A673 (cell line): ENCODE measurements at regions not wholly inside any gene's neighbourhood (a gene's known extent, or its start where the extent isn't known, plus 50 kb on each side); places are given as distances from the start of the nearest gene placed in this dataset.

Experiments used
- EZH2 ChIP-seq: fragments of 200-600 bp; sonication (generic); IDR thresholded peaks from 2 replicates; pipeline ENCODE4 v1.6.1; 2017; ENCODE audit warnings: borderline replicate concordance, low read depth, mild to moderate bottlenecking, mixed read lengths, antibody characterized with exemption, low read length; ENCODE audit not compliant: poor library complexity, severe bottlenecking
- TF ChIP-seq, protein P1 (sequence below): fragments of 300-800, 200-600 bp; sonication (generic); conservative IDR thresholded peaks from 2 replicates; pipeline ENCODE4 v1.5.1; 2017; ENCODE audit warnings: low read depth, mild to moderate bottlenecking, antibody characterized with exemption, low read length, moderate library complexity, mixed read lengths

GRCh38 chr15:92753591-92753990, 98.0 kb upstream of the FAM174B start:
- TF ChIP-seq, protein P1, sequence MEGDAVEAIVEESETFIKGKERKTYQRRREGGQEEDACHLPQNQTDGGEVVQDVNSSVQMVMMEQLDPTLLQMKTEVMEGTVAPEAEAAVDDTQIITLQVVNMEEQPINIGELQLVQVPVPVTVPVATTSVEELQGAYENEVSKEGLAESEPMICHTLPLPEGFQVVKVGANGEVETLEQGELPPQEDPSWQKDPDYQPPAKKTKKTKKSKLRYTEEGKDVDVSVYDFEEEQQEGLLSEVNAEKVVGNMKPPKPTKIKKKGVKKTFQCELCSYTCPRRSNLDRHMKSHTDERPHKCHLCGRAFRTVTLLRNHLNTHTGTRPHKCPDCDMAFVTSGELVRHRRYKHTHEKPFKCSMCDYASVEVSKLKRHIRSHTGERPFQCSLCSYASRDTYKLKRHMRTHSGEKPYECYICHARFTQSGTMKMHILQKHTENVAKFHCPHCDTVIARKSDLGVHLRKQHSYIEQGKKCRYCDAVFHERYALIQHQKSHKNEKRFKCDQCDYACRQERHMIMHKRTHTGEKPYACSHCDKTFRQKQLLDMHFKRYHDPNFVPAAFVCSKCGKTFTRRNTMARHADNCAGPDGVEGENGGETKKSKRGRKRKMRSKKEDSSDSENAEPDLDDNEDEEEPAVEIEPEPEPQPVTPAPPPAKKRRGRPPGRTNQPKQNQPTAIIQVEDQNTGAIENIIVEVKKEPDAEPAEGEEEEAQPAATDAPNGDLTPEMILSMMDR: no peak
- TF ChIP-seq EZH2: no peak
